ENCODE measurements at regions not wholly inside any gene's neighbourhood (a gene's known extent, or its start where the extent isn't known, plus 50 kb on each side); places are given as distances from the start of the nearest gene placed in this dataset.

DNA sequence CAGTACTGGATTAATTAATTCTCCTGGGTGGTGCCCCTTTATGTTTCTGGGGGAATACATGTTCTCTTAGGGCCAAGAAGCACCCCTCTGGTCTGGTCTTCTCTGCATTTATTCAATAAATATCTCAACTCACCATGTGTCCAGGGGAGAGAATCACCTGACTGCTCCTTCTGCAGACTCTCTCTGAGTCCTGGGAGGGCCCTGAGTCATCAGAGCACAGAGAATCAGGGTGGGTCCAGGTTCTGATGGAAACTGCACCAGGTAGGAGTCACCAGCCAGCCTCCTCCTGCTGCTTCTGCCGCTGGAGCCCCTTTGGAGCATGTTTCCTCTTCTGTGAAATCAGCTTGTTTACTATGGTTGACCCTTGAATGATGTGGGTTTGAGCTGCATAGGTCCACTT lies 107.7 kb upstream of the PLET1 start:
- no peak for TF ChIP-seq POLR2A (IDR thresholded peaks at IDR 0.05)
- TF ChIP-seq CTCF (IDR thresholded peaks at IDR 0.05): no peak

Measured in breast epithelium (tissue), 3 donors.